Tongue (tissue), 1 donor: ENCODE measurements at regions not wholly inside any gene's neighbourhood (a gene's known extent, or its start where the extent isn't known, plus 50 kb on each side); places are given as distances from the start of the nearest gene placed in this dataset.
"Not testable (repeated sequence)": the region's sequence is repeated elsewhere in the genome, so short reads cannot be mapped to it uniquely, and the experiment has no call there.

Experiments
- DNase-seq: peaks from one replicate; pipeline ENCODE4 v3.0.0-alpha.2; 2015

- no peak for DNase-seq
Measured at GRCh38 chr4:156168288-156168687, 214.6 kb upstream of the CTSO start.

- DNase-seq, result no peak
Measured at GRCh38 chr4:156158747-156159146, 205.1 kb upstream of the CTSO start.

DNA sequence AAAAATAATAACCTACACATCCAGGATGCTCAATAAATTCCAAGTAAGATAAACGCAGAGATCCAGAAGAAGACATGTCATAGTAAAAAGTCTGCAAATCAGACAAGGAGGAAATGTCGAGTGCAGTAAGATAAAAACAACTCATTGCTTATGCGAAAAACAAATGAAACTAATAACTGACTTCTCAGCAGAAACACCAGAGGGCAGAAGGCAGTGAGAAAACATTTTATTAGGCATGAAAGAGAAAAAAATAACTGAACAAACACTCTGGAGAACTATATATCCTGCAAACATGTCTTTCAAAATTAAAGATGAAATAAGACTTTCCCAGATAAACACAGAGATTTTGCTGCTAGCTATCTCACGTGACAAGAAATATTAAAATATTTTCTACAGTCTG lies 201.3 kb upstream of the CTSO start:
- no peak for DNase-seq

DNA sequence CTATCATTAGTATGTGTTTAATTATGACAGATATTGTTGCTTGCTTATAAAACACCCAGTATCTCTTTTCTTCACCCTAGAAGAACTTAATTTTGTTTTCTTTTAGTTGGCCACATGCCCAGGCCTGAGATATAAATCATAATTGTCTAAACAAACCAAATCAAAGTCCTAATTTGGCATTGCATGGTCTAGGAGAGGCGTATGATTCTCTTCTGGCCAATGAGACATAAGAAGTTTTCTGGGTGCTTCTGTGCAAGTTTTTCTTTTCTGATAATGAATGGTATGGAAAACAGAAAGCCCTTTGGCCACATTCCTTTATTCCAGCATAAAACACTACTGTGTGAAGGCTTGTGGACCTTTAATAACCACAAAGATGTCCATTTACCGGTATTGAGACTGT lies 192.9 kb upstream of the CTSO start:
- DNase-seq, result no peak

- DNase-seq, result no peak
Measured at GRCh38 chr4:156144961-156145360, 191.3 kb upstream of the CTSO start.

DNA sequence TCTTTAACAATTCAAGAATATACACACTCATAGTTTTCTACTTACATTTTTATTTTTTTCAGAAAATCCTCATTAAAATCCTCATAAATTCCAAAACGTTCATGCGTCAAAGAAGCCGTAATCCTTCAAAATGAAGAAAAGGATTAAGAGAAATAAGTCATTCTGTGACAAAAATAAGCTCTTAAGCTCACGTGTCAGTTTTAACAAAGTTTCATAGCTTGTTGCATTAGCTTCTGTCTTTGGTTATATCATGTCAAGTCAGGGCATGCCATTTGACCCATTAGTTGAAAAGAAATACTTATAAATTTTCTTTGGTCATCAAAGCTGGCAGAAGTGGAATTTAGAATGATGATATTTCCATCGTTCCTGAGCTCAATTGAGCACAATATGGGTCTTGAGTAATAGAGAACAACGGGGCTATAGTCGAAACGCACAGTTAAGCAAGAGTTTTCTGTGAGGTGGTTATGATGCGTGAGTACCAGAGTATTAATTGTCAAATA lies 185.2 kb upstream of the CTSO start:
- DNase-seq, result peak; percentile 25

- DNase-seq, result peak; percentile 73
Measured at GRCh38 chr4:156137679-156138473, 184.2 kb upstream of the CTSO start.

- no peak for DNase-seq
Measured at GRCh38 chr4:156132196-156132595, 178.5 kb upstream of the CTSO start.

DNA sequence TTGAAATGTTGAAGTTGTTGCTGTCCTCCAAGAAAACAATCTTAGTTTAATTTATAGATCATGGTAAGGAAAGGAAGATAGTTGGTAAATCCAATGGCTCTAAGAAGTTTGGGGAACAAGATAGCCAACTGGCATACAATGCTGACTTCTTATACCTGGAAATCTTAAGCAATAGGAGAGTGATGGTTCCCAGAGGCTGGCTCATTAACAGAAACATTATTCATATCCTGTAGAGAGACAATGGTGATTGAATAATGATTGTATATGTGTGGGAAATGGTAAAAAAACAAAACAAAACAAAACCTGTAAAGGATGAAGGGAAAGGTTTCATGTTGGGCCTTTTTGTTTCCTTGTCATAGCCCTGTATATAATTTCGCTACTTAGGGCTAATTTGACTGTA lies 174.9 kb upstream of the CTSO start:
- DNase-seq, result no peak

DNA sequence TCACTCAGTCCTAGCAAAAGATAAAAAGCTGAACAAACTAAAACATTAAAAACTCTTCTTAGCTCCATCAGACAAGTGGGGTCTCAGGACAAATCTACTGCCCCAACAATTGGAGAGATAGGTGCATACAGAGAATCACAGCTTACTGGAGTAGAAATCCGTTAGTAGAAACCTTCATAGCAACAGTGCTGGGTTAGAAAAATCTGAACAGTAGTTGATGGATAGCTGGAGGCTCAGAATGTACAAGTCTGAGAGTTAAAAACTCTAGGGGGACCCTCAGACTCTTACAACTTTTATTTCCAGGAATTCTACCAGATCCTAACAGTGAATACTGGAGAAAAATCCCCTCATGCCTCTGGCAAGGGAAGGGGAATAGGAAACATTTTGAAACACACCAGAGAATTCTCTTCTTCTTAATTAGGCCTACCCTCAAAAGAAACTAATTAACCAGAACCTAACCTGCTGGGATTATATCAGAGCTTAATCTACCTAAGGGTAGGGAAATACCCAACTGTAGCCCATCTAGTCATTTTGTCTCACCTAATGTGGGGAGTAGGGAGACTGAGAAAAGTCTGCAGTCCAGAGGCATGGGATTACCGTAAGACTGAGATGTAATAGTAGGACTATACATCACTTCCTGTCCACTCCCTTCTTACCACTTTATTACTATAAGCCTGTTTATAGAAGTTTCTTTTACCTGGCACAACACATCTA lies 165.0 kb upstream of the CTSO start:
- DNase-seq, result no peak

DNA sequence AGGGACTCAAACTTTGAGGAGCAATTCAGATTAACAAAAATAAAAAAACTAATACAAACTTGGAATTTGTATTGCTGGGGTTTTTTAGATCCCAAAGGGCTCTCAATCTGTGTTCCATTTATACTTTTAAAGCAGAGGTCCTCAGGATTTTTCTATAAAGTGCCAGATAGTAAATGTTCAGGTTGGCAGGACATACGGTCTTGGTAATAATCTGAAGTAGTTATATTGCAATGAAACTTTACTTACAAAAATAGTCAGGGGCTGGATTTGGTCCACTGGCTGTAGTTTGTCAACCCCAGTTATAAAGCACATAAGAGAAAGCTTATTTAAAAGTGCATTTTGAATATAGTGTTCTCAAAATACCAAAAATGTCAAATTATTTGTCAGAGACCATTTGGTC lies 164.1 kb upstream of the CTSO start:
- DNase-seq, result no peak

- no peak for DNase-seq
Measured at GRCh38 chr4:156116991-156117390, 163.3 kb upstream of the CTSO start.

DNA sequence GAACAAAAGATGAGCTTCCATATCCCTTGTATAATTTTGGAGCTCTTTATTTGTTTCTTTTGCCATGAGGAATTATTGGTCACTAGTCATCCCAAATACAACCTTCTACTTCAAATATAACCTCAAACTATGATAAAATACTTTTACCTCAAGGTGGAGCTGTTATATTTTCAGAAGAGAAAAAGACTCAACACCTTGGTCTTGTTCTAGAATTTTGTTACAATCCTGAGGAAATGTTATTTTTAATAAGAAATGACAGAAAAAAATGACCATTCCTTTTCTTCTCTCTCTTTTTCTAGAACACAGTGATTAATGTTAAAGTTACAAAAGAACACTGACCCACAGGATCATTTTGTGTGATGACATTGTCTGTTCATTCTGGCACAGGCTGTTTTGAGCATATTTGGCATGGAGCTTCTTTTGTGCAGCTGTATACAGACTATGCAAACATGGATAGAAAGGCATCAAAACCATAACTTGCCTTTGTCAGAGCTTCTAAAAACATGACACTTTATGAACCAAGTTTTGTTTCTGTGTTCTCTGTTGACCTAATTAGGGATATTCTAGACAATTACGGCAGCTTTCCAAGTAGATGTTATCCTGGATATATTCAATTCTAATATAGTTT lies 159.6 kb upstream of the CTSO start:
- DNase-seq, result peak; percentile 51

- DNase-seq, result peak; percentile 32
Measured at GRCh38 chr4:156111686-156112085, 158.0 kb upstream of the CTSO start.

DNA sequence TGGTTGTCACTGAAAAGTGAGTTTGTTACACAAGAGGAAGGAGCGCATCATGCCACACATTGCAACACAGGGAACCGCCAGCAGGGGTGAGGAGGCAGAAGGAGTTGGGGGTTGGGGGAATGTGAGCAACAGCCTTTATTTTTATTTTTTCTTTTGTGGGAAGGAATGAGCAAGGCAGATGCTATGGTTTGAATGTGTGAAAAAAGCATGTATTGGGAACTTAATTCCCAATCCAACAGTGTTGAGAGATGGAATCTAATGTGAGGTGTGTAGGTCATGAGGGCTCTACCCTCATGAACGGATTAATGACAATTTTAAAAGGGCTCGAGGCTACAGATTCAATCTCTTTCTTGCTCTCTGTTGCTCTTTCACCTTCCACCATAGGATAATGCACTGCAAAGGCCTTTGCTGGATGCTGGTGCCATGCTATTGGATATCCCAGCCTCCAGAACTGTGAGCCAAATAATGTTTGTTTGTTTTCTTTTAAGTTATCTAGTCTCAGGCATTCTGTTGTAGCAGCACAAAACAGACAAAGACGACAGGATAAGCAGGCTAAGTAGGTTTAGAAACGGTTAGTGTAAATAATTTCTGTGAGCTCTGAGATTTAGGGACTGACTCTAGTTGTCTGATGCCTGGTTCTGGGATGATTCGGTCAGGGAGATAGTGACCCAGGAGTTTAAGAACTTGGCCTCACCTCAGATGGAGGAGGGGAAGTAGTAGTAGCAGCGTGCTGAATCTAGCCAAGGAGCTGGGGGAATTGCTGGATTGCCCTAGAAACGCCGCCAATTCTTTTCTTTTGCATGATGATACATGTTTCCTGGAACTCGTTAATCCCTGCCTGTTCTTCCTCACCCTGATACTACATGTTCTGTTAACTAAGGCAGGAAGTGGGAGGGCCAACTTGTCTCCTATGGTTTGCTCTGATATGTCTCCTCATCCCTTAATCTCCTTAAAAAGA lies 156.6 kb upstream of the CTSO start:
- DNase-seq, result peak; percentile 74

GRCh38 chr4:156109087-156109486 lies 155.4 kb upstream of the CTSO start:
- DNase-seq, result not testable (repeated sequence)

GRCh38 chr4:156103311-156103710 lies 149.6 kb upstream of the CTSO start:
- DNase-seq, result no peak

DNA sequence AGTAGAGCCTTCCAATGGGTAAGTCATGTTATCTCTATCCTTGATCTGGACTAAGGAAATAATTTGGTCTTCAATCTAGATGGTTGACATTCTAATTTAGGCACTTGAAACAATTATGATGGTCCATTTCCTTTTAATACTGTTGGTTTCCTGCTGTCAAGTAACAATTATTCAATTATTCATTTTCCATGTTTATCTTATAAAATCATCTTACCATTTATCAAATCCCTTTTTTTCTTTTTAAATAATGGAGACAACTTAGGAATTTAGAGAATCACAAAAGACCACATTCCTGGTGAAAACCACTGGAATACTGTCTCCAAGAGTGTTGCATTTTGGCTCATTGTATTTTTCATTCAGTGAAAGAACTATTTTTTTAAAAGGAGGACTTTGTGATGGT lies 148.7 kb upstream of the CTSO start:
- no peak for DNase-seq

- peak; percentile 81 for DNase-seq
Measured at GRCh38 chr4:156101571-156101970, 147.9 kb upstream of the CTSO start.

- DNase-seq, result no peak
Measured at GRCh38 chr4:156100651-156101050, 147.0 kb upstream of the CTSO start.

DNA sequence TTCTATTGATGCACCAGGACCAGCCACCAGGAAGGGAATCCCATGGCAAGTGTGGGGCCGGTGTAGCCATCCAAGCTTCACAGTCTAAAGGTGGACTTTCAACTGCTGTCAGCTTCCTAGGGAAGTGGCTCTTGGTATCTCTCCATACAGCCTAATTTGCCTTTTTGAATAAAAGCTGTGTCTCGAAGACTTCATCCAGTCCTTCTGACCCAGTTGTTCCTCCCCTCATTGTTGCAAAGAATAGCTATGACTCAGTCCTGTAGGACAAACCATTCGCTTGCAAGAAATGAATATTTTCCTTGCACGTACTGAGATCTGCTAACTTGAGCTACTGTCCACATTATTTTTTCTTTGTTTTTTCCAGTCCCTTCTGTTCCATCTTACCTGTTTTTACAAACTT lies 145.1 kb upstream of the CTSO start:
- DNase-seq, result no peak

DNA sequence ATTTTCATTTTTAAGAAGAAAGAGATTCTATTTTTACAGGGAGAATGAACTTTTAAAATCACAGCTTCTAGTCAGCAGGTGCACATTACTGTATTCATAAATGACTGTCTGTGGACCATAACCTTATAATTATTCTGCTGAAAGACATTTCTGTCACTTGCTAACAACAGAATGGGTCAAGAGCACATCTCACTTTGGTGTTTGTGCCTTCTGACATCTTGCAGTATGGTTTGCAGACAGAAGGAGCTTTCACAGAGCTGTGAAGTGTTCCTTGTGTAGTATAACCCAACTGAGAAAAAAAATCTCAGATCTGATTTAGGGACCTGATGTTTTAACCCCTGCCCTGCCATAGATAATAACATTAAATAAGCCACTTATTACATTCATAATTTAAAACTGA lies 131.4 kb upstream of the CTSO start:
- DNase-seq, result no peak
